Mucosa of descending colon (tissue), 3 donors: ENCODE measurements at regions not wholly inside any gene's neighbourhood (a gene's known extent, or its start where the extent isn't known, plus 50 kb on each side); places are given as distances from the start of the nearest gene placed in this dataset.

ENCODE experiments used
- ATAC-seq: fragments of 200-7000 bp; cut with Tn5 transposase; one replicate; pipeline ENCODE4 v1.9.1; 2020; ENCODE audit warnings: mild to moderate bottlenecking, moderate library complexity
- DNase-seq, 3 donors: peaks; one replicate each; pipeline ENCODE4 v3.0.0-alpha.2; 2020
- H3K36me3 ChIP-seq: fragments of 200-600 bp; one replicate; pipeline ENCODE4 v1.8.0; 2021; ENCODE audit warnings: low read depth, mild to moderate bottlenecking
- H3K4me1 ChIP-seq: fragments of 200-600 bp; one replicate; pipeline ENCODE4 v1.8.0; 2021; ENCODE audit warnings: low read depth, mild to moderate bottlenecking
- H3K4me3 ChIP-seq: fragments of 200-600 bp; one replicate; pipeline ENCODE4 v1.8.0; 2021; ENCODE audit warnings: mild to moderate bottlenecking
- H3K9me3 ChIP-seq: fragments of 200-600 bp; one replicate; pipeline ENCODE4 v1.8.0; 2021; ENCODE audit warnings: mild to moderate bottlenecking
- CTCF ChIP-seq: fragments of 200-600 bp; IDR thresholded peaks from one replicate; pipeline ENCODE4 v1.8.0; 2022; ENCODE audit warnings: antibody characterized with exemption, mild to moderate bottlenecking
- intact Hi-C, 2 donors: fragments of 100-400 bp; cut with DNase I in 1 of 2; cut with micrococcal nuclease in 1 of 2; formaldehyde crosslinking; loops; one replicate each; pipeline versions ENCODE4 v1.11.0 to v1.11.1; 2022; cut with DNase I, micrococcal nuclease
- donor health status: DM: no; HTN: no; CAD: no; lungs with moderate emphysema.
- donor health status: DM: no; HTN: no; CAD: no.
- donor health status: DM: no; HTN: yes; CAD: no.

GRCh38 chr1:97013941-97014340 is 292.4 kb downstream of the PTBP2 start:
- Histone ChIP-seq H3K9me3 (no peaks in the 10 kb centered on the region), H3K4me1 (no peaks in the 10 kb centered on the region), H3K36me3 (no peaks in the 10 kb centered on the region), H3K4me3 (no peak overlapping the region)
- DNase-seq = no peak
- TF ChIP-seq CTCF = no peak
- no peak for ATAC-seq
- intact Hi-C loops = no loop called here

- H3K4me3 ChIP-seq = no peak overlapping the region
- DNase-seq = no peak
- H3K9me3 ChIP-seq = no peaks in the 10 kb centered on the region
- no peak for TF ChIP-seq CTCF
- ATAC-seq = no peak
- no peaks in the 10 kb centered on the region for H3K36me3 ChIP-seq
- intact Hi-C loops = no loop called here
- no peaks in the 10 kb centered on the region for H3K4me1 ChIP-seq
Measured at GRCh38 chr1:97014426-97014825, 292.8 kb downstream of the PTBP2 start.

GRCh38 chr1:97017895-97018294 is 296.3 kb downstream of the PTBP2 start:
- no peak for ATAC-seq
- no peak overlapping the region for H3K4me3 ChIP-seq
- no peaks in the 10 kb centered on the region for H3K4me1 ChIP-seq
- no peaks in the 10 kb centered on the region for H3K9me3 ChIP-seq
- intact Hi-C loops = no loop called here
- H3K36me3 ChIP-seq = no peaks in the 10 kb centered on the region
- TF ChIP-seq CTCF = no peak
- DNase-seq = no peak
